B cell (primary cell): ENCODE measurements at regions not wholly inside any gene's neighbourhood (a gene's known extent, or its start where the extent isn't known, plus 50 kb on each side); places are given as distances from the start of the nearest gene placed in this dataset.

ENCODE experiments used
- ATAC-seq: fragments of 200-7000 bp; cut with Tn5 transposase; one replicate; pipeline ENCODE4 v1.10.0; 2021; ENCODE audit warnings: low read depth, mild to moderate bottlenecking, moderate number of reproducible peaks, moderate library complexity
- CTCF ChIA-PET: fragments of 350-600 bp; sonication (Branson Sonifier 250); formaldehyde crosslinking; loops from one replicate; lab custom pipeline; 2021; ENCODE audit warnings: antibody characterized with exemption, inconsistent platforms; lab: Charles Lee
- POLR2A ChIA-PET: fragments of 350-600 bp; sonication (Branson Sonifier 250); formaldehyde crosslinking; loops from one replicate; lab custom pipeline; 2021; ENCODE audit warnings: antibody characterized with exemption; lab: Charles Lee
- DNase-seq: peaks from one replicate; pipeline ENCODE4 v3.0.0; 2013
- H2AFZ ChIP-seq: 2 replicates; pipeline ENCODE4 v1.6.1; 2012; ENCODE audit warnings: mild to moderate bottlenecking, low read depth, low read length; ENCODE audit not compliant: insufficient read depth, poor library complexity, severe bottlenecking
- H3K27ac ChIP-seq, 2 donors: 1 replicate in 1 of 2; 2 replicates in 1 of 2; pipeline ENCODE4 v1.5.1; 2012 to 2013; ENCODE audit warnings: low read length in 2 of 2, mild to moderate bottlenecking in 2 of 2, moderate library complexity in 1 of 2
- H3K27me3 ChIP-seq, 4 experiments: fragments of 200-600 bp in 1 of 4; sonication (generic) in 1 of 4; replicated peaks in 1 of 4; 1 replicate in 2 of 4; 2 replicates in 2 of 4; pipeline versions ENCODE4 v1.6.1 to v1.7.0; 2013 to 2016; ENCODE audit warnings: low read length in 3 of 4, mild to moderate bottlenecking in 2 of 4, mixed read lengths in 1 of 4, moderate library complexity in 1 of 4; ENCODE audit not compliant: insufficient read depth in 4 of 4, control insufficient read depth in 3 of 4; ENCODE audit errors: control extremely low read depth in 1 of 4
- H3K36me3 ChIP-seq, 2 experiments: replicated peaks in 1 of 2; 1 replicate in 1 of 2; 2 replicates in 1 of 2; pipeline versions ENCODE4 v1.6.1 to v1.7.1; 2013; ENCODE audit warnings: low read length in 1 of 2; ENCODE audit not compliant: insufficient read depth in 2 of 2, control insufficient read depth in 1 of 2; ENCODE audit errors: control extremely low read depth in 1 of 2, extremely low read depth in 1 of 2
- H3K4me1 ChIP-seq, 2 donors: fragments of 200-600 bp in 1 of 2; sonication (generic) in 1 of 2; 1 replicate in 1 of 2; 2 replicates in 1 of 2; pipeline versions ENCODE4 v1.5.1 to v1.6.1; 2013 to 2017; ENCODE audit warnings: low read length in 2 of 2; ENCODE audit not compliant: control insufficient read depth in 2 of 2, insufficient read depth in 2 of 2
- H3K4me2 ChIP-seq: replicated peaks from 2 replicates; pipeline ENCODE3; 2012; ENCODE audit warnings: mild to moderate bottlenecking, low read depth, low read length; ENCODE audit not compliant: poor library complexity, severe bottlenecking
- H3K4me3 ChIP-seq, 5 experiments: fragments of 200-600 bp in 1 of 5; sonication (generic) in 1 of 5; 1 replicate in 3 of 5; 2 replicates in 2 of 5; pipeline versions ENCODE4 v1.5.1 to v1.7.0; 2011 to 2016; ENCODE audit warnings: low read length in 4 of 5, mild to moderate bottlenecking in 4 of 5, low read depth in 2 of 5, control low read depth in 1 of 5, moderate library complexity in 1 of 5; ENCODE audit not compliant: insufficient read depth in 1 of 5; ENCODE audit errors: control extremely low read depth in 1 of 5, extremely low read depth in 1 of 5
- H3K79me2 ChIP-seq: fragments of 200-600 bp; sonication (generic); one replicate; pipeline ENCODE4 v1.6.0; 2016; ENCODE audit warnings: low read length; ENCODE audit not compliant: control insufficient read depth, insufficient read depth
- H3K9ac ChIP-seq: fragments of 200-600 bp; sonication (generic); 2 replicates; pipeline ENCODE4 v1.6.1; 2017; ENCODE audit warnings: mild to moderate bottlenecking, low read length, moderate library complexity
- H3K9me3 ChIP-seq, 3 donors: one replicate each; pipeline versions ENCODE4 v1.6.1 to v1.7.1; 2013; ENCODE audit warnings: low read length in 2 of 3; ENCODE audit not compliant: control insufficient read depth in 2 of 3, insufficient read depth in 1 of 3; ENCODE audit errors: control extremely low read depth in 1 of 3
- H4K20me1 ChIP-seq: 2 replicates; pipeline ENCODE4 v1.6.0; 2012; ENCODE audit warnings: mild to moderate bottlenecking, low read length; ENCODE audit not compliant: insufficient read depth, control insufficient read depth, poor library complexity, severe bottlenecking
- H3K27ac Mint-ChIP-seq: one replicate; pipeline ENCODE4 v1.8.0; 2021; ENCODE audit warnings: mixed read lengths
- H3K27me3 Mint-ChIP-seq: one replicate; pipeline ENCODE4 v1.8.0; 2021; ENCODE audit warnings: mixed read lengths
- H3K4me1 Mint-ChIP-seq: one replicate; pipeline ENCODE4 v1.8.0; 2021; ENCODE audit warnings: mixed read lengths
- H3K4me3 Mint-ChIP-seq: one replicate; pipeline ENCODE4 v1.8.0; 2021; ENCODE audit warnings: mixed read lengths
- H3K9me3 Mint-ChIP-seq: one replicate; pipeline ENCODE4 v1.8.0; 2022; ENCODE audit warnings: mixed read lengths; ENCODE audit not compliant: insufficient read depth
- CTCF ChIP-seq: fragments of 200-600 bp; IDR thresholded peaks from one replicate; pipeline ENCODE4 v1.8.0; 2022; ENCODE audit warnings: antibody characterized with exemption, mild to moderate bottlenecking
- EZH2 ChIP-seq: IDR thresholded peaks from 2 replicates; pipeline ENCODE4 v1.6.1; 2012; ENCODE audit warnings: borderline replicate concordance, low read depth, mild to moderate bottlenecking, moderate library complexity, low read length; ENCODE audit not compliant: insufficient read depth, poor library complexity, severe bottlenecking
- WGBS: methylation state at CpG from one replicate; pipeline ENCODE4 v1.1.5; 2013; ENCODE audit warnings: missing lambda C conversion rate; ENCODE audit not compliant: insufficient coverage; 5-methylcytosine and 5-hydroxymethylcytosine counted together
- intact Hi-C: fragments of 100-400 bp; cut with micrococcal nuclease; formaldehyde crosslinking; loops from one replicate; pipeline ENCODE4 v1.10.0; 2022

GRCh38 chr6:15921243-15921642 lies 207.6 kb upstream of the MYLIP start:
- no peaks in the 10 kb centered on the region for H3K9me3 Mint-ChIP-seq
- CTCF ChIA-PET = no interaction called here
- no CpG with 5 or more reads among the region's 2 CpGs for WGBS

DNA sequence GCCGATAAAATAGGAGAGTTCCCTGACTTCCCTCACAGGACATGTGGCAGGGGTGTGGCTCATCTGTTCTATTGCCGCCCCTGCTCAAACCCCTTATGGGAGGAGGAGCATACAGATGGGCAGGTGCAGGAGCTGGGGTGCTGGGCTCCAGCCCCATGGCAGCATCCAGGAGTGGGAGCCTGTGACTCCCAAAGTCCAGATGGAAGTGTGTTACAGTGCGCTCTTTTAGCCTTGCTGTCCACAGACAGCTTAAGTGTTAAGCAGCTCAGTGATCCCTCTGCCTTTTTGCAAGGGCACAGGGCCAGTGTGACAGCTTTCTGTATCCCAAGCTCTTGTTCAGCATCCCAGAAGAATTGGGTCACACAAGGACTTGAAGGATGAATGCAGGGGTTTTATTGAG lies 212.3 kb upstream of the MYLIP start:
- 100% methylated on average over 3 of the region's 3 CpGs for WGBS
- TF ChIP-seq CTCF = no peak
- TF ChIP-seq EZH2 = no peak
- H3K27ac Mint-ChIP-seq = no peak overlapping the region

More at GRCh38 chr6:15921243-15921642, 207.6 kb upstream of the MYLIP start:
- Mint-ChIP-seq H3K27ac (no peak overlapping the region), H3K27me3 (no peaks in the 10 kb centered on the region), H3K4me1 (no peaks in the 10 kb centered on the region), H3K4me3 (no peak overlapping the region)
- Histone ChIP-seq H3K27me3 (no peaks in the 10 kb centered on the region), H2AFZ (no peak overlapping the region), H3K4me1 (no peaks in the 10 kb centered on the region), H3K4me3 (no peak overlapping the region), H3K79me2 (no peaks in the 10 kb centered on the region), H4K20me1 (no peaks in the 10 kb centered on the region), H3K4me2 (no peak overlapping the region), H3K36me3 (no peaks in the 10 kb centered on the region), H3K27ac (no peak overlapping the region), H3K9me3 (no peaks in the 10 kb centered on the region), H3K9ac (no peak overlapping the region)
- POLR2A ChIA-PET = no interaction called here
- ATAC-seq (no peak), DNase-seq (no peak)
- intact Hi-C loops = no loop called here
- no peak for TF ChIP-seq CTCF
- no peak for TF ChIP-seq EZH2

More for the DNA sequence above, 212.3 kb upstream of the MYLIP start:
- no peak overlapping the region for H3K27ac ChIP-seq
- no peak overlapping the region for H2AFZ ChIP-seq
- Mint-ChIP-seq H3K9me3 (no peaks in the 10 kb centered on the region), H3K4me1 (no peaks in the 10 kb centered on the region), H3K4me3 (no peak overlapping the region), H3K27me3 (no peaks in the 10 kb centered on the region)
- H3K9ac ChIP-seq = no peak overlapping the region
- no peaks in the 10 kb centered on the region for H3K27me3 ChIP-seq
- H3K4me2 ChIP-seq = no peak overlapping the region
- no peak for DNase-seq
- H3K36me3 ChIP-seq = no peaks in the 10 kb centered on the region
- H3K4me1 ChIP-seq = no peaks in the 10 kb centered on the region
- ChIA-PET POLR2A (no interaction called here), CTCF (no interaction called here)
- no peaks in the 10 kb centered on the region for H3K79me2 ChIP-seq
- no peak for ATAC-seq
- H4K20me1 ChIP-seq = no peaks in the 10 kb centered on the region
- no peak overlapping the region for H3K4me3 ChIP-seq
- H3K9me3 ChIP-seq = no peaks in the 10 kb centered on the region
- intact Hi-C loops = no loop called here
